PFSK-1 (cell line): ENCODE measurements at regions not wholly inside any gene's neighbourhood (a gene's known extent, or its start where the extent isn't known, plus 50 kb on each side); places are given as distances from the start of the nearest gene placed in this dataset.

Experiments used
- POLR2AphosphoS5 ChIP-seq: IDR thresholded peaks from 2 replicates; pipeline ENCODE4 v1.6.1; 2012; ENCODE audit warnings: low read depth, mild to moderate bottlenecking, control low read depth, low read length, moderate library complexity
- TAF1 ChIP-seq: IDR thresholded peaks from 2 replicates; pipeline ENCODE4 v1.6.1; 2012; ENCODE audit warnings: low read length, control low read depth, borderline replicate concordance; ENCODE audit not compliant: insufficient read depth
- TF ChIP-seq, protein P1 (sequence below), 2 experiments: IDR thresholded peaks; 2 replicates each; pipeline versions ENCODE4 v1.6.1 to v1.8.0; 2011 to 2012; ENCODE audit warnings: low read depth in 2 of 2, low read length in 2 of 2, control low read depth in 1 of 2, inconsistent platforms in 1 of 2, mild to moderate bottlenecking in 1 of 2, moderate library complexity in 1 of 2; ENCODE audit not compliant: insufficient read depth in 1 of 2

- TF ChIP-seq POLR2AphosphoS5 (no peak), TAF1 (no peak)
- TF ChIP-seq, protein P1, sequence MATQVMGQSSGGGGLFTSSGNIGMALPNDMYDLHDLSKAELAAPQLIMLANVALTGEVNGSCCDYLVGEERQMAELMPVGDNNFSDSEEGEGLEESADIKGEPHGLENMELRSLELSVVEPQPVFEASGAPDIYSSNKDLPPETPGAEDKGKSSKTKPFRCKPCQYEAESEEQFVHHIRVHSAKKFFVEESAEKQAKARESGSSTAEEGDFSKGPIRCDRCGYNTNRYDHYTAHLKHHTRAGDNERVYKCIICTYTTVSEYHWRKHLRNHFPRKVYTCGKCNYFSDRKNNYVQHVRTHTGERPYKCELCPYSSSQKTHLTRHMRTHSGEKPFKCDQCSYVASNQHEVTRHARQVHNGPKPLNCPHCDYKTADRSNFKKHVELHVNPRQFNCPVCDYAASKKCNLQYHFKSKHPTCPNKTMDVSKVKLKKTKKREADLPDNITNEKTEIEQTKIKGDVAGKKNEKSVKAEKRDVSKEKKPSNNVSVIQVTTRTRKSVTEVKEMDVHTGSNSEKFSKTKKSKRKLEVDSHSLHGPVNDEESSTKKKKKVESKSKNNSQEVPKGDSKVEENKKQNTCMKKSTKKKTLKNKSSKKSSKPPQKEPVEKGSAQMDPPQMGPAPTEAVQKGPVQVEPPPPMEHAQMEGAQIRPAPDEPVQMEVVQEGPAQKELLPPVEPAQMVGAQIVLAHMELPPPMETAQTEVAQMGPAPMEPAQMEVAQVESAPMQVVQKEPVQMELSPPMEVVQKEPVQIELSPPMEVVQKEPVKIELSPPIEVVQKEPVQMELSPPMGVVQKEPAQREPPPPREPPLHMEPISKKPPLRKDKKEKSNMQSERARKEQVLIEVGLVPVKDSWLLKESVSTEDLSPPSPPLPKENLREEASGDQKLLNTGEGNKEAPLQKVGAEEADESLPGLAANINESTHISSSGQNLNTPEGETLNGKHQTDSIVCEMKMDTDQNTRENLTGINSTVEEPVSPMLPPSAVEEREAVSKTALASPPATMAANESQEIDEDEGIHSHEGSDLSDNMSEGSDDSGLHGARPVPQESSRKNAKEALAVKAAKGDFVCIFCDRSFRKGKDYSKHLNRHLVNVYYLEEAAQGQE (IDR thresholded peaks at IDR 0.05; ENCODE audit: insufficient read depth in 1 of 2, low read depth in 2 of 2, low read length in 2 of 2): no peak
Measured at GRCh38 chr6:139547122-139547776, 172.8 kb upstream of the CITED2 start.
